GM12873 (cell line): ENCODE measurements at regions not wholly inside any gene's neighbourhood (a gene's known extent, or its start where the extent isn't known, plus 50 kb on each side); places are given as distances from the start of the nearest gene placed in this dataset.

ENCODE experiments used
- CTCF ChIP-seq: IDR thresholded peaks from 2 replicates; pipeline ENCODE4 v1.5.1; 2012; ENCODE audit warnings: low read depth, mild to moderate bottlenecking, moderate library complexity, low read length, control low read depth; ENCODE audit not compliant: insufficient read depth; ENCODE audit errors: missing control alignments

DNA sequence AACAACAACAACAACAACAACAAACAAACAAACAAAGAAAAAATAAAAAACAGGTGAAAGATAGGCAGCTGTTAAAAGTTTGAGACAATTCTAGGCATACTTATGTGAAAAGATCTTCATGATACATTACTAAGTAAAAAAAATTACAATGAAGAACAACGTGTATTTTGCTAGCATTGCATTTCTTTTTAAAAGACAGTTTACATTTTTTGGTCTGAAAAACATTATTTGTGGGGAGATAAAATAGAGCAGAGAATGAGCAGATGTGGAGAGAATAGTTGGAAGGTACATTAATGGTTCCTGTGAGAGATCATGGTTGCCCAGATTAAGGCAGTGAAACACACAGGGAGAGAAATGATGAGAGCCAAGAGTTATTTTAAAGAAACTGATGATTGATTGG is 210.2 kb upstream of the MKLN1 start:
- TF ChIP-seq CTCF = no peak

DNA sequence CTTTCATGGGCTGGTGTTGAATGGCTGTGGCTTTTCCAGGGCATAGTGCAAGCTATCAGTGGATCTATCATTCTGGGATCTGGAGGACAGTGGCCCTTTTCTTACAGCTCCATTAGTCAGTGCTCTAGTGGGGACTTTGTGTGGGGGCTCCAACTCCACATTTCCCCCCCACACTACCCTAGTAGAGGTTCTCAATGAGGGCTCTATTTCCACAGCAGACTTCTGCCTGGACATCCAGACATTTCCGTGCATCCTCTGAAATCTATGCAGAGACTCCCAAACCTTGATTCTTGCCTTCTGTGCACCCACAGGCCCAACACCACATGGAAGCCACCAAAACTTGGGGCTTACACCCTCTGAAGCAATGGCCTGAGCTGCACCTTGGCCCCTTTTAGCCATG is 208.3 kb upstream of the MKLN1 start:
- no peak for TF ChIP-seq CTCF

DNA sequence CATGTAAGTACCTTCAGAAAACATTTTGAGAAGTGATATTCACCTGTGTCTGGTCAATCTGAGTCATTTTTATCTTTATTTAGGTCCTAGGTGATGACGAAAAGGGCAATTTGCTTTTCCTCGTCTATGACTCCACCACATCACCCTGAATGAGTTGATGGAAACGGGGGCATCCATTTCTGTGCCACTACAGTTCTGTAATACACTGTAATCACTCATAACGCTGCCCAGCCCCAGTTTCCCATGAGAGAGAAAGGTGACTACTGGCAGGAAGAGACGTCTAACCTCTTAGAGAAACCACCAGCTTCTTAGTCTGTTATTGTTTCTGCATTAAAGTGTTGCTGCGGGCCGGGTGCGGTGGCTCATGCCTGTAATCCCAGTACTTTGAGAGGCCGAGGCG is 205.3 kb upstream of the MKLN1 start:
- no peak for TF ChIP-seq CTCF

DNA sequence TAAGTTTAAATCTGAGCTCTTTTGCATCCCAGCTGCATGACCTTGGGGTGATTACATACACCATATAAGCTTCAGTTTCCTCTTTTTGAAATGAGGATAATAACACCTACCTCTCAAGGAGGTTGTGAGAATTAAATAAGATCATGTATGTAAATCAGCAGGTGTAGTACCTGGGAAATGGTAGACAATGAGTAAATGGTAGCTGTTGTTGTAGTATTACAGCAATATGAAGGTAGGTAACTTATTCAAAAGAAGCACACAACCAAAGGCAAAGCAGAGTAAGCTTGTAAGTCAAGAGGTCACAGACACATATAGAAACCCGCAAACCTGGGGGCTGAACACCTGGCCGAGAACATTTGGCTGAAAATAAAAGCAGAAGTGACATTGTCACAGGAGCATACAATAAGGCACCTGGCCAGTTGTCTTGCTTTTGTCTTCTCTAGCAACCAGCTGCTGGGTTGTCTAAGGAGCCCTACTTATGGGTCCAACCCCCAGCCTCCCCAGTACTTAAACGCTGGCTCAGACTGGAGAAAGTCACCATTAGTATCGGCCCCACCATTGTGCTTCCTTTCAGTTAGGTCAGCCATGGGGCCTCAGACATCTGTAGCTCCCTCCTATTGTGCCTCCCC is 203.6 kb upstream of the MKLN1 start:
- TF ChIP-seq CTCF = no peak

DNA sequence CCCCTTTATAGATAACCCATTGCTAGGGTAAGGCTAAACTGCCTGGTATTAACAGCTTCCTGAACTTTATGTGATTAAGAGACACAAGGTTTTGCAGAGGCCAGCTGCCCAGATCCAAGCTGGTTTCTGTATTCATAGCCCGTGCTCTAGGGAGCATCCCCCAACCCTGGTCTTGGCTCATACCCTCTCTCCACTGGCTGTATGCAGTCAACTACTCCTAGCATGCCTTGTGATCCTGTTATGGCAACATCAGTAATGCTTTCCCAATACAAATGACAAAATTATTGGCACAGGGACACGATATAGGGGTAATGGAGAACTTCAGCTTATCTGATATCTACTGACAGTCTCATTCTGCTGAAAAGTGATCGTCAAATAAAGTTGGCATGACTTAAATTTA is 202.8 kb upstream of the MKLN1 start:
- no peak for TF ChIP-seq CTCF

DNA sequence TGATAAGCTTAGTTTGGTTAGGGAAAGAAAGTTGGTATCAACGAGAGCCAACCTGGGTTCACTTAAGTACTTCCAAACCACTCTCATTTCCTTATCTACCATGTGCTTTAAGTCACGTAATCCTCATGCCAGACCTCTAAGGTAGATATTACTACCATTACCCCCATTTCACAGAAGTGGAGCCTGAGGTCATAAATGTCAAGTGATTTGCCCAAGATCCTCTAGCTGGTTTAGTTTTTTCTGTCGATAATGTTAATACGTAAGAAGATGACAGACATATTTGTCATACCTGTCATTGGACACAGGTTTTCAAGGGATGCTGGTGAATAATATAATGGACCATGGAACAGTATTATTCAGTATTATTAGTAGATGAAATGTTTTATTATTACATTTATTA is 197.4 kb upstream of the MKLN1 start:
- no peak for TF ChIP-seq CTCF

- no peak for TF ChIP-seq CTCF
These were observed 196.5 kb upstream of the MKLN1 start for GRCh38 chr7:131131012-131131745.
